ENCODE measurements at regions not wholly inside any gene's neighbourhood (a gene's known extent, or its start where the extent isn't known, plus 50 kb on each side); places are given as distances from the start of the nearest gene placed in this dataset.
"Not testable (repeated sequence)": the region's sequence is repeated elsewhere in the genome, so short reads cannot be mapped to it uniquely, and the experiment has no call there.

DNA sequence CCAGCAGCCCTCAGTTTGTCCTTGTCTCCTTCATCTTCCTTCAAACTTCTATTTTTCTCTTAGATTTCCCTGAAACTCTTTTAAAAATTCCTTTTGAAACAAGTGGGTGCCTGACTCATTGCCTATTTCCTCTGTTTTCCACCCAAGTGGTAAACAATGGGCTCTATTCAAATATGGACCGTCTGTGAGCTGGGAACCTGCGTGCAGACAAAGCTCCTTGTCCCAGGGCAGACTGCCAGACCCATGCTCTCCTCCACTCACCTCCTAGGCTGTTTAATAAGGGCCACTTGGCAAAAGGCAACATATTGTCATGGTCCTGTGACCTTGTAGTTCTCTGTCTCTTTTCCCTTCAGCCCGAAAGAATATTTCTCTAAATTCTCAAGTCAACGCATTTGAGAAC lies 332.7 kb upstream of the THBS1 start:
- no peak for DNase-seq (ENCODE audit: low read depth)

DNA sequence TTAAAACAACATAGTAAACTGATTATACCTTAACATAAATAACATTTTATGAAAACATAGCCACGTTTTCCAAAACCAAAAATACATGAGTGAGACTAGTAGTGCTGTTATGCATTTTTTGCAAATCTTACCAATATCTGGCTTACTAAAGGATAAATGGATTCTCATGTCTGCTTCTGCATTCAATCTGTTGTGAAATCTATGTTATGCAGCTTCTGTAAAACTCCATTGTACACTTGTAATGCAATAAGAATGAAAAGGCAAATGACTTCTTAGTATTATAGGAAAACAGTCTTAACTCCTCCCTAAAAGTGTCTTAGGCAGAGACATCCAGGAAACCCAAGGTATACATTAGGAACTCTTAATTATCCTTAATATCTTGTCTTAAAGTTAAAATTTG lies 330.9 kb upstream of the THBS1 start:
- no peak for DNase-seq (ENCODE audit: low read depth)

DNA sequence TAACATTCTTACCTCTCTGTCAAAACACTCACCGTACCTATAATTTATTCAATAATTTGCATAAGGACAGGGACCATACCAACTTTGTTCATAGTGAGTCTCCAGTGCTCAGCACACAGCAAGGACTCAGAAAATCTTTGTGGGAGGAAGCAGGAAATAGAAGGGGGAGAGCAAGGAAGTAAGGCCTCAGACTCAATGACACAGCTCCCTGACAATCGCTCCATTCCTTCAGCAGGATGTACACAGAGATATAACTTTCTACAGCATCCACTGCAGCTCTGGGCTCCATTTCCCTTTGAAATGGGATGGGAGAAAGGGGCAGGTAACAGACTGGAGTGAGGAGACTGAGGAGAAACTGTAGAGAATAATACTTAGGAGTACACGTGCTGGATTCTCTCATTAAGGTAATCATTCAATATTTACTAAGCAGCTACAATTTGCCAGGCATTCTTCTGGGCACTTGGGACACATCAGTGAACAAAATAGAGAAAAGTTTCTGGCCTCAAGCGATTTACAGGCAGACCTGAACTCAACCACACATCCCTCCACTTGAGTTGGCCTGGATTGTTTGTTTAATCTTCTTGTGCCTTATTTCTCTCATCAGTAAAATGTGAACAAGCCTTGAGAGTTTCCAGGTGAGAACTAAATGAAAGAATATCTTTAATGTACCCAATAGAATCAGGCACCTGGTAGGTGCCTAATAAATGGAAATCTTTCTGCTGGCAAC lies 330.3 kb upstream of the THBS1 start:
- DNase-seq (ENCODE audit: low read depth) = no peak

DNA sequence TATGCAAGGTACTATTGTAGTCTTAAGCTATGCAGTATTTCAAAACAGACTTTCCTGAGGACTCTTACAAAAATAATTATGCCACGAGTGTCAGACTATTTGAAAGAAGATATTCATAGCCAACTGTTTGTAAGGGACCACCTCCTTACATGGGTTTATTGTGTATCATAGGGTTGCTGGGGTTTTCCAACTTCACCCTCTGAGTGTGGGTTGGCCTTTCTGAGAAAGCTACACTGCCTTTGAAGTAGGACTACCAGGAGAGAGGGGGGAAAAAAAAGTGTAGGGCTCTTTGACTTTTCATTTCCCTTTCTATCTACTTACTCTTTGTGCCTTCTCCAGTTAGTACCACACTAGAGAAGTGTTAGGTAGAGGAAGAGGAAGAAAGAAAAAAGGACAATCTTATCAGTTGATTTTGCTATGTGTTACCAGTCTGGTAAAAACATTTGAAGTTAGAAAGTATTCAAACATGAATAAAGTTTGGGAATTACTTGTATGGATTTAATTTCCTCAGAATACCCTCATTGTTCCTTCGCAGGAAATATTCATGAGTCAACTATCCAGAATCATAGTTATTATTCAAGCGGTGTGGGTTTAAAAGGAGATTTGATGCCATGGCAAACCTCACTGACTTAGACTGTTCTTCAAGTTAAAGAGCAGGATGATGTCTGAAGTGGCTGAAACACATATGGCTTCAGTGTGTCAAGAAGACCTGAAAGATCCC lies 329.3 kb upstream of the THBS1 start:
- DNase-seq (ENCODE audit: low read depth) = no peak

DNA sequence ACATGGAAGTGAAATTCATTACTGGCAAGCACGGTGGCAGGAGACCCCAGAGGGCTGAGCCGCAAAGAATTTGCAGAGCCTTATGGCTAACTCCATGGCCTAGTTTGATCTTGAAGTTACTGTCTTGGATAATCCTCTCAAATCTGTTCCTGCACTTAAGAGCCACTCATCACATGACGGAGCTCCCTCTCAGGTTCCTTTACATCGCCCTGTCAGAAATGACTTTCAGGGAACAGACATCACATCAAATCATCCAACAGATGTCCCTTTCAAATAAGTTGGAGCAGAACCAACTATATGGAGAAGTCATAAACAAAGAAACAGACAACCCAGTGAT lies 328.8 kb upstream of the THBS1 start:
- DNase-seq (ENCODE audit: low read depth) = no peak

DNA sequence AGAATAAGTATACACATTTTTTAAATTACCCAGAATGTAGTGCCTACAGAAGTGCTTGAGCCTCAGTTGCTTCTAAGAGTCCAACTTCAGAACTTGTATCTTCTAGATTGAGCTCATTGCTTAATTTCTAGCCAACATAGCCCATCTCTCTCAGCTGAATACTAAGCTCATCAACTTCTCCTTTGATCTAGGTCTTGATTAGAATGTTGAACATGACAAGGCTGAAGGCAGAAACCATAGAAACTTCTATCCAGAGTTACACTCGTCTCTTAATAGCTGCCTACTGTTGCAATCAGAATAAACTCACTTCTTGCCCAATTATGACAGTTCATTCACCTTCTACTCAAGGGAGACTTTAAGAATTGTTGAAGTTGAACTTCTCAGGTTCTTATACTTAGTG lies 327.3 kb upstream of the THBS1 start:
- DNase-seq (ENCODE audit: low read depth) = no peak

DNA sequence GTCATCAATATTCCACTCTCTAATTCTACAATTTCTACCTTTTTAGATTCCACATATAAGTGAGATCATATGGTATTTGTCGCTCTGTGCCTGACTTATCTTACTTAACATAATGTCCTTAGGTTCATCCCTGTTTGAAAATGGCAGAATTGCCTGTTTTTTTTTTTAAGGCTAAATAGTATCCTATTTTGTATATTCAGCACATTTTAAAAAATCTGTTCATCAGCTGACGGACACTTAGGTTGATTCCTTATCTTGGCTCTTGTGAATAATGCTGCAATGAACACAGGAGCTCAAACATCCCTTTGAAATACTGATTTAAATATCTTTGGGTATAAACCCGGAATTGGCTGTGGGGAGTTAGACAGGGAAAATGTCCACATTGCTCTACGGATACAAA lies 326.7 kb upstream of the THBS1 start:
- no peak for DNase-seq (ENCODE audit: low read depth)

DNA sequence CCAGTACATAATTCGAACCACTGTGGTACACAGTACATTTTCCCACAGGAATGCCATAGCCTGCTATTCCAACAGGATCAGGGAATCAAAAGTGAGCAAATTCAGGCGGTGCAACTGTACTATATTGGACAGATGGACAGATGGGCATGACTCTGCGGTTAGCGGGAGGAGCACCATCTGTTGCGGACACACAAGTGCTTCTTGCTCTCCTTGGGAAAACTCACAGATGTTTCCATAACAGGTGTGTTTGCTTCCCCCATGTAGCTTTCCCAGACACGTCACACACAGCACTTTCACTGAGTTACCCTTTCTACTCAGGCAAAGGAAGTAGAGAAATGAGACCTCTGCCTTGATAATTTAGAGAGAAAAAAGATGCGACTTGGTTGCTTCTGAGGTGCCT lies 325.1 kb upstream of the THBS1 start:
- DNase-seq (ENCODE audit: low read depth) = no peak

DNA sequence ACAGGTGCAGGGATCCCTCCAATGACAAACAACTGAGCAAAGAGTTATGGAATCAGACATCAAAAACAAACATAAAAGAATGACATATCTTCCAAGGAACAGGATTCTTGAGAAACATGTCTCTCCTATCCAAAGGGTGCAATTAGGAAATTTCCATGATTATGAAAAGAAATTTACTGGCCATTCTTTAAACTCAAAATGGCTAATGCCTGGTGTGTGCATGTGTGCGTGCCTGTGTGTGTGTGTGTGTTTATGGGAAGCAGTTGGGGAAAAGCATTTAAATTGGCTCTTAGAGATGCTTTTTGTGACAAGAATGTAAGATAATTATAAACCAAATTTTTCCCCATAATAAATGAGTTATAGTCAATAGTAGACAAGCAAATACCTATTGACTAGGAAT lies 320.5 kb upstream of the THBS1 start:
- no peak for DNase-seq (ENCODE audit: low read depth)

DNA sequence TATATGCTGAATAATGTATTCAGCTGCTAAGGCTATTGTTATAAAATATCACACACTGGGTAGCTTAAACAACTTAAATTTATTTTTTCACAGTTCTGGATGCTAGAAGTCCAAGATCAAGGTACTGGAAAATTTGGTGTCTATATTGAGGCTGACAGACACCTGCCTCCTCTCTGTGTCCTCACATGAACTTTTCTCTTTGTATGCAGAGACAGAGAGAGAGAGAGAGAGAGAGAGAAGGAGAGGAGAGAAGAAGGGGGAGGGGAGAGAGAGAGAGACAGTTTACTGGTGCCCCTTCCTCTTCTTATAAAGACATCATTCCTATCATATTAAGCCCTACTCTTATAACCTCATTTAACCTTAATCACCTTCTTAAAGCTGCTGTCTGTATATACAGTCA lies 320.1 kb upstream of the THBS1 start:
- no peak for DNase-seq (ENCODE audit: low read depth)

DNA sequence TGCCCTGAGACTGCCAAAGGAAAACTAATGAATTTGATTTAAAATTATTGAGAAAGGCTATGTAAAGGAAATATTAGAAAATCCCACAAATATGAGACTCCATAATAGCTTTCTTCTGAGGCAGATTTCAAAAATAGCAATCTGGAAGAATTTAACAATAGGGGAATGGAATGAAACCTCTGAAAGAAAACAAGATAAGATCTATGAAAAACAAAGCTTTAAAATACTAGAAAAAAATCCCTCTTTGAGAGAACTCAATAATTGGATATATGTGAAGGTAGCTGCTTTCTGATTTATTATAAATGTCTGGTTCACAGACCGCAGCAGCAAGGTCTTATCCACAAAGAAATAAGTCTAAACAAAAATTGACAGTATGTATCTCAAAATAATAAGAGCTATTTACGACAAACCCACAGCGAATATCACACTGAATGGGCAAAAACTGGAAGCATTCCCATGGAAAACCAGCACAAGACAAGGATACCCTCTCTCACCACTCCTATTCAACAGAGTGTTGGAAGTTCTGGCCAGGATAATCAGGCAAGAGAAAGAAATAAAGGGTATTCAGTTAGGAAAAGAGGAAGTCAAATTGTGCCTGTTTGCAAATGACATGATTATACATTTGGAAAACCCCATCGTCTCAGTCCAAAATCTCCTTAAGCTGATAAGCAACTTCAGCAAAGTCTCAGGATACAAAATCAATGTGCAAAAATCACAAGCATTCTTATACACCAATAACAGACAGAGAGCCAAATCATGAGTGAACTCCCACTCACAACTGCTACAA lies 319.3 kb upstream of the THBS1 start:
- not testable (repeated sequence) for DNase-seq (ENCODE audit: low read depth)

DNA sequence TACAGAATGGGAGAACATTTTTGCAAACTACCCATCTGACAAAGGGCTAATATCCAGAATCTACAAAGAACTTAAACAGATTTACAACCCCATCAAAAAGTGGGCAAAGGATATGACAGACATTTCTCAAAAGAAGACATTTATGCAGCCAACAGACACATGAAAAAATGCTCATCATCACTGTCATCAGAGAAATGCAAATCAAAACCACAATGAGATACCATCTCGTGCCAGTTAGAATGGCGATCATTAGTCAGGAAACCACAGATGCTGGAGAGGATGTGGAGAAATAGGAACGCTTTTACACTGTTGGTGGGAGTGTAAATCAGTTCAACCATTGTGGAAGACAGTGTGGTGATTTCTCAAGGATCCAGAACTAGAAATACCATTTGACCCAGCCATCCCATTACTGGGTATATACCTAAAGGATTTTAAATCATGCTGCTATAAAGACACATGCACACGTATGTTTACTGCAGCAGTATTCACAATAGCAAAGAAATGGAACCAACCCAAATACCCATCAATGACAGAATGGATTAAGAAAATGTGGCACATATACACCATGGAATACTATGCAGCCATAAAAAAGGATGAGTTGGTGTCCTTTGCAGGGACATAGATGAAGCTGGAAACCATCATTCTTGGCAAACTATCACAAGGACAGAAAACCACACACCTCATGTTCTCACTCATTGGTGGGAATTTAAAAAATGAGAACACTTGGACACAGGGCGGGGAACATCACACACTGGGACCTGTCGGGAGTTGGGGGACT lies 317.7 kb upstream of the THBS1 start:
- not testable (repeated sequence) for DNase-seq (ENCODE audit: low read depth)

DNA sequence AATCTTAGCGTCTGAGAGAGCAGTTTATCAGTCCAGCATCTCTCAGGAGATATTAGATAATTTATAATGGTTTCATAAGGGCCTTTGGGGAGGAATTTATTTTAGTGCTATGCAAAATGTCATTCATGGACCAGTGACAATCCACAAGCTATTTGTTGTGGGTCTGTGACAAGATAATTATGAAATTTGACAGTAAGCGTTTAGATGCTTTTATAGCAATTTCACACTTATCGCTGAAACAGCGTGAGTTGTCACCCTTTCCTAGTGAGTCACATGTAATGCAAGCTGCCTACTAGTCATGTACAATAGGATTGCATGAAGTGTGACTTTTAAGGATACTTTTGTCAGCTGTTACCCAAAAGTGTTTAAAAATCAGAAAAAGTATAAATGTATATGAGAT lies 315.6 kb upstream of the THBS1 start:
- no peak for DNase-seq (ENCODE audit: low read depth)

DNA sequence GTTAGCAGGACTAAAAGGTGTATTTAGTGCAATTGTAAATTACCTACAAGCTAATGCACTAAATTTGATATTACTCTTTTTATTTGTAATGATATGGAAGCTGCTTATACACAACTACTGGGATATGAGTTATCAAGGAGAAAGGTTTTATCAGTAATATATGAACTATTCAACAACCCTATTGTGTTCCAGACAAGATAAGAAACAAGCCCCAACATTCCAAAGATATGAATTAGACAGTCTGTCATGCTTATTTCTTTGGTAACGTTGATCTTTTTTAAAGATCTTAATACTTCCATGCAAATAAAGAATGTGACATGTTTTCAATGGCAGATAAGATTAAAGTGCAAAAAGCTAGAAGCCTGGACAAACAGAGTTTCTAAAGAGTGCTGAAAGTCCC lies 314.0 kb upstream of the THBS1 start:
- DNase-seq (ENCODE audit: low read depth) = no peak

DNA sequence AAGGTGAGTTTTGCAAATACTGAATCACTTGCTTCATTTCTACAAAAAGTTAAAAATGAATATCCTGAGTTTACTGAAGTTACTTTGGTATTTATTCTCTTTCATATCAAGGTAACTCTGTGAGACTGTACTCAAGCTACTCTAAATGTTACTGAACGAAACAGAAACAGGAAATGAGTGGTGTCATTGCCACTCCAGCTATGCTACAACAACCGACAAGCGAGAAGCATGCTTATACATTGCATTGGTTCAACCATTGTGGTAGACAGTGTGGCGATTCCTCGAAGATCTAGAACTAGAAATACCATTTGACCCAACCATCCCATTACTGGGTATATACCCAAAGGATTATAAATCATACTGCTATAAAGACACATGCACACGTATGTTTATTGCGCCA lies 313.2 kb upstream of the THBS1 start:
- DNase-seq (ENCODE audit: low read depth) = no peak

DNA sequence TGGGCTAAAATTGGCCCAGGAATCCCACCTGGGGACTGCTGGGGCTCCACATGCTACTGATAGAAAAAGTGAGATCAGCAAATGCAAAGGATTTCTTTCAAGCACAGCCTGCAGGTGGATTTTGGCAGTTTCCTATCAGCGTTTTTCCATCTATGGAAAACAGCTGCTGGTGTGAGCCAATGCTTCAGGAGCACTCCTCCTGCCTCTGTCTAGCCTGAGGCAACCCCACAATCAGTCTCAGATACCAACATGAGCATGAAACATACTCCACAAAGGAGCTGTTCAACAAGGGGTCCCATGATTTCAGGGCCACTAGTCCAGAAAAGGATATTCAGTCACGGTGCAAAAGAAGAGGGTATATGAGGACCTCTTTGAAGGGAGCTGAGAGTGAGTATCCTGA lies 311.5 kb upstream of the THBS1 start:
- DNase-seq (ENCODE audit: low read depth) = no peak

DNA sequence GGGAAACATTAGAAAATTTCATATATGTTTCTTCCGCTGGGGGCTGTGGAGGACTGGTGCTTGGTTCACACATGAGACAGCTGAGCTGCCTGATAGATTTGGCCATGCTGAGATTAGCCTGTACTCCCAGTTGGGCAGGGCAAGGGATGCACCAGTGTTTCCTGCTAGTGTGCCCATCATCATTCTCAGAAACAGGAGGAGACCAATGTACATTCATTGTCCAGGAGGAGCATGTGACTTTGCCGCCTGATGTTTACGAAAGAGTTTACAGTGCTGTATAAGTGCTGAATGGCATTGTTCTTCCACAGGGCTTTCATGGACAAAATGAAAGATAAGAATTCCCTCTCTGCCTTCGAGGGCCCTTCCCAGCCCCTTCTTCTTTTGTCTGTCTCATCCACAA lies 311.1 kb upstream of the THBS1 start:
- DNase-seq (ENCODE audit: low read depth) = no peak

DNA sequence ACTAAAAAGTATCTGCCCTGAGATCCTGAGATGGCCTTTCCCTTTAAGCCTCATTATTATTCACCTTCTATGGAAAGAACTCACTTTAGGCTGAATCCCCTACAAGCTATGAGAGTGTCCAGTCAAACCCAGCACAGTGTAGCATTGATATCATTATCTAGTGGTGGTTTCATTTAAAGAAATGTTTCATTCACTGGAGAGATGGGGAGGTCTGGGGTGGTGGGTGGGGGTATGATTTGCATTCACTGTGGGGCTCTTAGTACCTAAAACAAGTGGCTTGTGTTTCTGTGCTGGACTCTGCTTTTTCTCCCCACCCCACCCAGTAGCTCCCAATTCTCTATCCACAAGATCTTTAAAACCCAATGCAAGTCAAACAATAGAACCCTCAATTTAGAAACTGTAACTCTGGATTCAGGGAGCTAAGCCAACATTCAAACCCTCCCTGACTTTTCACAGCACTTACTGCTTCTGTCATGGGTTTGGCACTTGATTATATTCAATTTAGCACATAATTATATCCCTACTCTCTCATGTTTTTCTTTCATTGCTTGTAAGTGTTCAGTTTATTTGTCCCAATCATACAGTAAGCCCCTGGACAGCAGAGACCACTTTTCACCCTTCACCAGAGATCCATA lies 310.5 kb upstream of the THBS1 start:
- no peak for DNase-seq (ENCODE audit: low read depth)

DNA sequence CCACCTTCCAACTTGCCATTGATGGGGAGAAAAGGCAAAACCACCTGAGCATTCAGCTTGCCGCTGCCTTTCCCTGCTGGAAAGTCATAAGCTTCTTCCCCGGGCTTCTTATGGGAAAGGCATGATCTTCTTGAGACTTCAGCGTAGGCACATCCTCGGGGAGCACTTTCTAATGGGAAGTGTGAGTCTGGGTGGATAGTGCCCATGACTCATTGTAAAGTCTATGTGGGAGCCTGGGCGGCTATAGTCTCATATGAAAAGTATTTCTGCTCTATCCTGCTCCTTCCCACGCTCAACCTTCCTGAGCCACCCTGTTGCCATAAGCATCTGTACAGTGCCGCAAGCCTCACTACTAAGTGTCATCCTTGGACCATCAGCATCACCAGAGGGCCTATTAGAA lies 309.9 kb upstream of the THBS1 start:
- DNase-seq (ENCODE audit: low read depth) = no peak

DNA sequence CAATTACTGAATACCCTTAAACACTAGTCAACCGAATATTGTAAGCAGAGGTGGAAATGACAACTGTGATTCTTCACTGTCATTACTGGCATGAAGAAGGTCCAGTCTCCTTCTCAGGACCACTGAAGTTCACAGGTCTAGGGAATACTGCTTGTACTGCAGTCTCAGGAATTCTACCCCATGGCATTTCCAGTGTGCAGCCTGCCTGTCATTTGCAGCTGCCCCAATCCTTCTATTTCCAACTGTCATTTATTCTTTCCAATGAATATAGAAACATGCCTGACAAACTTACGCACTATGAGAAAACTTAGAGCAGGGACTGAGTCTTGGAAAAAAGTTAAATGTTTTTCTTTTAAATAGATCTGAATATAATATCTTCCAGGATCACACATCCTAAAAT lies 308.0 kb upstream of the THBS1 start:
- no peak for DNase-seq (ENCODE audit: low read depth)

DNA sequence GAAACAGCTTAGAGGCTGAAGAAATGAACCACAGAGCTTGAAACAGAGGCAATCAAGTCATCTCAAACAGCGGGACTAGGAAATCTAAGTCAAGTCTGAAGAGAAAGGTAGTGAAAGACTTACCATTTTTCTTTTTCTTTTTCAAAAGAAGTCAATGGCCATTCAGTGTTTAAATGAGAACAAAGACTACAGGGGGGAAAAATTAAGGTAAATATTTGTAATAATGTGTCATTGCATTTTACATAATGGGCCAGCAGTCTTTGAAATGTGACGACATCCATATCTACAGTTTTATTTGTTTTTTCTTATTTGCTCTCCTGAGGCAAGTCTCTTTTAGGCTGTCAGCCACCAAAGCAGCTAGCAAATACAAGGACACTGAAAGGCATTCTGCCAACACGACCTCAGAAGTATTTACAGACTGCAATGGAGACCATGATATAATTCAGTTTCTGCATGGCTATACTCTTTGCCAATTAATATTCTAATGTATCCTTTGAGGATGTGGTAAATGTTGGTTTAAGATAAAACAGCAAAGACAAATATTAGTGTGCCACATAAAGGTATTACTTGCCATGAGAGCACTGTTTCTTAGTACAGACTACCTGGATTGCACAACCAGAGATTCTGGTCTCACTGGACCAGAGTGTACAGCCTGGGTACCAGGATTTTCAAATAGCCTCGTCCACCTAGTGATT lies 307.0 kb upstream of the THBS1 start:
- DNase-seq (ENCODE audit: low read depth) = no peak
